Endodermal cell (in vitro differentiated cells): ENCODE measurements at regions not wholly inside any gene's neighbourhood (a gene's known extent, or its start where the extent isn't known, plus 50 kb on each side); places are given as distances from the start of the nearest gene placed in this dataset.

Source experiments
- DNase-seq: peaks from one replicate; pipeline ENCODE4 v3.0.0-alpha.2; 2017
- H3K27ac ChIP-seq: 2 replicates; pipeline ENCODE4 v1.5.1; 2013; ENCODE audit warnings: mild to moderate bottlenecking, low read depth, low read length, moderate library complexity
- H3K27me3 ChIP-seq: 2 replicates; pipeline ENCODE4 v1.6.1; 2013; ENCODE audit warnings: mild to moderate bottlenecking, low read length, moderate library complexity; ENCODE audit not compliant: insufficient read depth, control insufficient read depth, poor library complexity, severe bottlenecking
- H3K36me3 ChIP-seq: 2 replicates; pipeline ENCODE4 v1.7.0; 2013; ENCODE audit warnings: mild to moderate bottlenecking, low read length, moderate library complexity; ENCODE audit not compliant: control insufficient read depth, insufficient read depth
- H3K4me1 ChIP-seq: one replicate; pipeline ENCODE4 v1.7.0; 2013; ENCODE audit warnings: low read length; ENCODE audit not compliant: control insufficient read depth, insufficient read depth
- H3K4me3 ChIP-seq: 2 replicates; pipeline ENCODE4 v1.5.1; 2013; ENCODE audit warnings: mild to moderate bottlenecking, low read length, moderate library complexity
- H3K9ac ChIP-seq: 2 replicates; pipeline ENCODE4 v1.6.1; 2013; ENCODE audit warnings: mild to moderate bottlenecking, low read length, moderate library complexity; ENCODE audit not compliant: poor library complexity, severe bottlenecking; ENCODE audit errors: extremely low read depth
- H3K9me3 ChIP-seq: 2 replicates; pipeline ENCODE4 v1.6.1; 2013; ENCODE audit warnings: mild to moderate bottlenecking, low read length, moderate library complexity; ENCODE audit not compliant: control insufficient read depth
- H3K27ac Mint-ChIP-seq: 2 replicates; pipeline ENCODE4 v1.8.0; 2020; ENCODE audit warnings: mixed read lengths
- H3K27me3 Mint-ChIP-seq: 2 replicates; pipeline ENCODE4 v1.8.0; 2021; ENCODE audit warnings: mild to moderate bottlenecking, mixed read lengths; ENCODE audit not compliant: insufficient read depth
- H3K36me3 Mint-ChIP-seq: 2 replicates; pipeline ENCODE4 v1.8.0; 2020; ENCODE audit warnings: low read depth, mixed read lengths
- H3K4me1 Mint-ChIP-seq: 2 replicates; pipeline ENCODE4 v1.8.0; 2020; ENCODE audit warnings: mixed read lengths
- H3K4me3 Mint-ChIP-seq: 2 replicates; pipeline ENCODE4 v1.8.0; 2020; ENCODE audit warnings: mild to moderate bottlenecking, moderate library complexity, mixed read lengths
- H3K9me3 Mint-ChIP-seq: 2 replicates; pipeline ENCODE4 v1.8.0; 2020; ENCODE audit warnings: mild to moderate bottlenecking, mixed read lengths
- CTCF ChIP-seq: fragments of 200-600 bp; sonication (generic); conservative IDR thresholded peaks from 2 replicates; pipeline ENCODE4 v1.5.0; 2021; ENCODE audit warnings: antibody characterized with exemption, mild to moderate bottlenecking
- WGBS, 2 experiments: methylation state at CpG; one replicate each; pipeline versions ENCODE4 v1.1.5 to v1.1.7; 2013; ENCODE audit warnings: missing lambda C conversion rate in 2 of 2, mixed read lengths in 1 of 2; ENCODE audit not compliant: insufficient coverage in 1 of 2, insufficient read length in 1 of 2; 5-methylcytosine and 5-hydroxymethylcytosine counted together

GRCh38 chr2:22701561-22702160 is 683.3 kb upstream of the KLHL29 start:
- Histone ChIP-seq H3K9me3 (peaks cover 5% of the 10 kb centered on the region), H3K4me1 (no peaks in the 10 kb centered on the region), H3K36me3 (no peaks in the 10 kb centered on the region), H3K4me3 (no peak overlapping the region), H3K27ac (no peak overlapping the region), H3K27me3 (no peaks in the 10 kb centered on the region), H3K9ac (no peak overlapping the region)
- Mint-ChIP-seq H3K36me3 (no peaks in the 10 kb centered on the region), H3K27ac (no peak overlapping the region), H3K4me1 (peaks cover 6% of the 10 kb centered on the region), H3K27me3 (no peaks in the 10 kb centered on the region), H3K4me3 (no peak overlapping the region), H3K9me3 (no peaks in the 10 kb centered on the region)
- no peak for TF ChIP-seq CTCF
- WGBS, 2 experiments, result 89 to 90% methylated on average over 2 of the region's 2 CpGs
- DNase-seq, result no peak

GRCh38 chr2:22703286-22703920 is 681.6 kb upstream of the KLHL29 start:
- peaks cover 3% of the 10 kb centered on the region for H3K36me3 Mint-ChIP-seq
- DNase-seq, result no peak

GRCh38 chr2:22719396-22719795 is 665.6 kb upstream of the KLHL29 start:
- Histone ChIP-seq H3K27ac (no peak overlapping the region), H3K9me3 (peaks cover 14% of the 10 kb centered on the region), H3K4me1 (no peaks in the 10 kb centered on the region), H3K36me3 (no peaks in the 10 kb centered on the region), H3K4me3 (no peak overlapping the region), H3K27me3 (no peaks in the 10 kb centered on the region), H3K9ac (no peak overlapping the region)
- Mint-ChIP-seq H3K9me3 (peaks cover 25% of the 10 kb centered on the region), H3K27ac (no peak overlapping the region), H3K4me3 (no peak overlapping the region), H3K36me3 (no peaks in the 10 kb centered on the region), H3K4me1 (no peaks in the 10 kb centered on the region), H3K27me3 (no peaks in the 10 kb centered on the region)
- DNase-seq, result no peak
- TF ChIP-seq CTCF, result no peak

More at GRCh38 chr2:22703286-22703920, 681.6 kb upstream of the KLHL29 start:
- Histone ChIP-seq H3K4me1 (no peaks in the 10 kb centered on the region), H3K27ac (no peak overlapping the region), H3K36me3 (no peaks in the 10 kb centered on the region), H3K27me3 (no peaks in the 10 kb centered on the region), H3K9ac (no peak overlapping the region), H3K9me3 (no peaks in the 10 kb centered on the region), H3K4me3 (no peak overlapping the region)
- Mint-ChIP-seq H3K27me3 (no peaks in the 10 kb centered on the region), H3K27ac (no peak overlapping the region), H3K4me1 (peaks cover 5% of the 10 kb centered on the region), H3K9me3 (no peaks in the 10 kb centered on the region), H3K4me3 (no peak overlapping the region)
- TF ChIP-seq CTCF, result no peak
- 94 to 100% methylated on average over 1 of the region's 1 CpG for WGBS, 2 experiments
